ENCODE measurements at regions not wholly inside any gene's neighbourhood (a gene's known extent, or its start where the extent isn't known, plus 50 kb on each side); places are given as distances from the start of the nearest gene placed in this dataset.

- no peak overlapping the region for H3K27ac Mint-ChIP-seq
- H3K4me1 Mint-ChIP-seq (ENCODE audit: low read depth): no peaks in the 10 kb centered on the region
- no peak for ATAC-seq
- CTCF ChIA-PET: no interaction called here
- intact Hi-C loops (cut with micrococcal nuclease): no loop called here
- H3K36me3 Mint-ChIP-seq (ENCODE audit: low read depth): no peaks in the 10 kb centered on the region
- POLR2A ChIA-PET: no interaction called here
- no peaks in the 10 kb centered on the region for H3K27me3 Mint-ChIP-seq
- no peak for TF ChIP-seq CTCF (IDR thresholded peaks at IDR 0.05)
- peaks cover 8% of the 10 kb centered on the region for H3K9me3 Mint-ChIP-seq
- no peak overlapping the region for H3K4me3 Mint-ChIP-seq
- no peak for DNase-seq
Measured at GRCh38 chr5:23730023-23730422, 222.6 kb downstream of the PRDM9 start.

- CTCF ChIA-PET: no interaction called here
- no peaks in the 10 kb centered on the region for H3K27me3 Mint-ChIP-seq
- intact Hi-C loops (cut with micrococcal nuclease): no loop called here
- no peak for DNase-seq
- no peak for ATAC-seq
- POLR2A ChIA-PET: no interaction called here
- no peaks in the 10 kb centered on the region for H3K36me3 Mint-ChIP-seq (ENCODE audit: low read depth)
- H3K27ac Mint-ChIP-seq: no peak overlapping the region
- no peaks in the 10 kb centered on the region for H3K9me3 Mint-ChIP-seq
- no peak overlapping the region for H3K4me3 Mint-ChIP-seq
- no peaks in the 10 kb centered on the region for H3K4me1 Mint-ChIP-seq (ENCODE audit: low read depth)
- TF ChIP-seq CTCF (IDR thresholded peaks at IDR 0.05): no peak
Measured at GRCh38 chr5:23740029-23740428, 232.6 kb downstream of the PRDM9 start.

- intact Hi-C loops (cut with micrococcal nuclease): no loop called here
- ChIA-PET CTCF (no interaction called here), POLR2A (no interaction called here)
- ATAC-seq (no peak), DNase-seq (no peak)
- Mint-ChIP-seq H3K4me3 (no peak overlapping the region), H3K27ac (no peak overlapping the region), H3K27me3 (no peaks in the 10 kb centered on the region), H3K4me1 (ENCODE audit: low read depth) (no peaks in the 10 kb centered on the region), H3K36me3 (ENCODE audit: low read depth) (no peaks in the 10 kb centered on the region), H3K9me3 (no peaks in the 10 kb centered on the region)
- TF ChIP-seq CTCF (IDR thresholded peaks at IDR 0.05): no peak
Measured at GRCh38 chr5:23742701-23743100, 235.3 kb downstream of the PRDM9 start.

- CTCF ChIA-PET: no interaction called here
- TF ChIP-seq CTCF (IDR thresholded peaks at IDR 0.05): no peak
Measured at GRCh38 chr5:23755906-23756305, 248.5 kb downstream of the PRDM9 start.

GRCh38 chr5:23756779-23757178, 249.4 kb downstream of the PRDM9 start:
- intact Hi-C loops (cut with micrococcal nuclease): no loop called here
- Mint-ChIP-seq H3K4me3 (no peak overlapping the region), H3K4me1 (ENCODE audit: low read depth) (no peaks in the 10 kb centered on the region), H3K27me3 (no peaks in the 10 kb centered on the region), H3K9me3 (peaks cover 12% of the 10 kb centered on the region), H3K36me3 (ENCODE audit: low read depth) (no peaks in the 10 kb centered on the region), H3K27ac (no peak overlapping the region)
- TF ChIP-seq CTCF (IDR thresholded peaks at IDR 0.05): no peak
- CTCF ChIA-PET: no interaction called here
- POLR2A ChIA-PET: no interaction called here
- no peak for DNase-seq
- ATAC-seq: no peak

More at GRCh38 chr5:23755906-23756305, 248.5 kb downstream of the PRDM9 start:
- DNase-seq (no peak), ATAC-seq (no peak)
- Mint-ChIP-seq H3K4me3 (no peak overlapping the region), H3K9me3 (peaks cover 8% of the 10 kb centered on the region), H3K27ac (no peak overlapping the region), H3K27me3 (no peaks in the 10 kb centered on the region), H3K4me1 (ENCODE audit: low read depth) (no peaks in the 10 kb centered on the region), H3K36me3 (ENCODE audit: low read depth) (no peaks in the 10 kb centered on the region)
- intact Hi-C loops (cut with micrococcal nuclease): no loop called here
- POLR2A ChIA-PET: no interaction called here
